OCI-LY7 (cell line): ENCODE measurements at regions not wholly inside any gene's neighbourhood (a gene's known extent, or its start where the extent isn't known, plus 50 kb on each side); places are given as distances from the start of the nearest gene placed in this dataset.

Source experiments
- BruUV-seq: library from RNA; stranded (reverse); fragments of 400-500 nt; replicated peaks from 2 replicates; lab custom pipeline; 2021; lab: Mats Ljungman, UMichigan
- CTCF ChIA-PET: fragments of 300-600 bp; sonication (Branson Sonifier 250); formaldehyde crosslinking; loops from one replicate; lab custom pipeline; 2022; ENCODE audit warnings: antibody characterized with exemption; ENCODE audit not compliant: unreplicated experiment; lab: Charles Lee
- POLR2A ChIA-PET: fragments of 300-600 bp; sonication (Branson Sonifier 250); formaldehyde crosslinking; loops from one replicate; lab custom pipeline; 2022; ENCODE audit warnings: antibody characterized with exemption; lab: Charles Lee
- DNase-seq: peaks from one replicate; pipeline ENCODE4 v3.0.0-alpha.2; 2015; ENCODE audit warnings: low spot score
- H2AFZ ChIP-seq: fragments of 200-600 bp; sonication (generic), shearing (Covaris generic); 2 replicates; pipeline ENCODE4 v1.6.1; 2014; ENCODE audit warnings: mild to moderate bottlenecking, antibody characterized with exemption, low read length, moderate library complexity
- H3K27ac ChIP-seq: fragments of 200-600 bp; sonication (generic); 2 replicates; pipeline ENCODE4 v1.5.1; 2014; ENCODE audit warnings: mixed run types, low read depth, mild to moderate bottlenecking, moderate library complexity, low read length, inconsistent platforms; ENCODE audit not compliant: poor library complexity, severe bottlenecking
- H3K36me3 ChIP-seq: fragments of 200-600 bp; sonication (generic); 2 replicates; pipeline ENCODE4 v1.6.1; 2014; ENCODE audit warnings: mild to moderate bottlenecking, antibody characterized with exemption, low read length, moderate library complexity, mixed read lengths; ENCODE audit not compliant: insufficient read depth
- H3K4me1 ChIP-seq: fragments of 200-600 bp; sonication (generic); 2 replicates; pipeline ENCODE4 v1.5.1; 2014; ENCODE audit warnings: mild to moderate bottlenecking, low read length; ENCODE audit not compliant: insufficient read depth, poor library complexity, severe bottlenecking
- H3K4me2 ChIP-seq: fragments of 200-600 bp; sonication (generic); 2 replicates; pipeline ENCODE4 v1.6.1; 2014; ENCODE audit warnings: mild to moderate bottlenecking, low read length
- H3K4me3 ChIP-seq: fragments of 200-600 bp; sonication (generic); 2 replicates; pipeline ENCODE4 v1.5.1; 2014; ENCODE audit warnings: mild to moderate bottlenecking, low read depth, low read length; ENCODE audit not compliant: poor library complexity, severe bottlenecking
- H3K79me2 ChIP-seq: fragments of 200-600 bp; sonication (generic); 2 replicates; pipeline ENCODE4 v1.6.1; 2016; ENCODE audit warnings: low read depth, mild to moderate bottlenecking, low read length, moderate library complexity, mixed read lengths; ENCODE audit not compliant: insufficient read depth
- H3K9me2 ChIP-seq: fragments of 200-600 bp; sonication (generic); 2 replicates; pipeline ENCODE4 v1.6.1; 2016; ENCODE audit warnings: mild to moderate bottlenecking, low read length, mixed read lengths; ENCODE audit not compliant: insufficient read depth
- H3K9me3 ChIP-seq: fragments of 200-600 bp; sonication (generic); 2 replicates; pipeline ENCODE4 v1.6.1; 2014; ENCODE audit warnings: mild to moderate bottlenecking, mixed run types, low read length, mixed read lengths
- H4K20me1 ChIP-seq: fragments of 200-600 bp; sonication (generic); 2 replicates; pipeline ENCODE4 v1.6.1; 2014; ENCODE audit warnings: mild to moderate bottlenecking, antibody characterized with exemption, low read length, moderate library complexity, mixed read lengths; ENCODE audit not compliant: insufficient read depth
- CTCF ChIP-seq: fragments of 200-600 bp; sonication (generic); conservative IDR thresholded peaks from 2 replicates; pipeline ENCODE4 v1.5.1; 2014; ENCODE audit warnings: mild to moderate bottlenecking, antibody characterized with exemption, low read length, moderate library complexity, mixed read lengths
- EZH2phosphoT487 ChIP-seq: fragments of 200-600 bp; sonication (generic); IDR thresholded peaks from 2 replicates; pipeline ENCODE4 v1.6.1; 2018; ENCODE audit warnings: low read depth, borderline replicate concordance, mild to moderate bottlenecking, mixed run types, antibody characterized with exemption, low read length, moderate library complexity, mixed read lengths
- intact Hi-C: fragments of 100-400 bp; cut with micrococcal nuclease; formaldehyde crosslinking; loops from one replicate; pipeline ENCODE4 v1.10.0; 2022; ENCODE audit not compliant: unreplicated experiment

- H3K27ac ChIP-seq = no peak overlapping the region
- DNase-seq = no peak
- CTCF ChIA-PET = no interaction called here
- TF ChIP-seq EZH2phosphoT487 (no peak), CTCF (no peak)
- intact Hi-C loops = no loop called here
- peak overlapping the region; percentile 76; the same call in 1 of the 2 replicates for H3K4me2 ChIP-seq
- H3K36me3 ChIP-seq = peaks cover 8% of the 10 kb centered on the region; the same call in 1 of the 2 replicates
- no TSS peak for BruUV-seq
- H3K9me3 ChIP-seq = no peaks in the 10 kb centered on the region
- H3K4me1 ChIP-seq = peaks cover 40% of the 10 kb centered on the region
- H3K4me3 ChIP-seq = no peak overlapping the region
- peaks cover 69% of the 10 kb centered on the region for H3K79me2 ChIP-seq
- no peak overlapping the region for H2AFZ ChIP-seq
- H4K20me1 ChIP-seq = no peaks in the 10 kb centered on the region
- no peaks in the 10 kb centered on the region for H3K9me2 ChIP-seq
- POLR2A ChIA-PET = interaction anchor here (0.7 to 1.0 kb wide), 2 partner anchors 9 to 88 kb away, joined by 3 to 4 read pairs; no protein-coding TSS in a partner anchor
These were observed 190.4 kb downstream of the ZEB2 start for GRCh38 chr2:144329472-144329871.

- DNase-seq = no peak
- intact Hi-C loops = no loop called here
- no peak overlapping the region for H3K27ac ChIP-seq
These were observed 191.0 kb downstream of the ZEB2 start for GRCh38 chr2:144328938-144329337.

More at GRCh38 chr2:144328938-144329337, 191.0 kb downstream of the ZEB2 start:
- H3K4me1 ChIP-seq = peaks cover 45% of the 10 kb centered on the region
- ChIA-PET POLR2A (interaction anchor here (0.7 kb wide), 1 partner anchor 859 kb away, joined by 3 read pairs; no protein-coding TSS in a partner anchor), CTCF (no interaction called here)
- H2AFZ ChIP-seq = no peak overlapping the region
- no TSS peak for BruUV-seq
- H3K4me3 ChIP-seq = no peak overlapping the region
- TF ChIP-seq CTCF = no peak
- no peak for TF ChIP-seq EZH2phosphoT487
- no peaks in the 10 kb centered on the region for H4K20me1 ChIP-seq
- H3K36me3 ChIP-seq = peaks cover 8% of the 10 kb centered on the region; the same call in 1 of the 2 replicates
- H3K9me2 ChIP-seq = no peaks in the 10 kb centered on the region
- H3K4me2 ChIP-seq = no peak overlapping the region
- H3K79me2 ChIP-seq = peaks cover 75% of the 10 kb centered on the region
- no peaks in the 10 kb centered on the region for H3K9me3 ChIP-seq
